Esophagus muscularis mucosa (tissue), 4 donors: ENCODE measurements at regions not wholly inside any gene's neighbourhood (a gene's known extent, or its start where the extent isn't known, plus 50 kb on each side); places are given as distances from the start of the nearest gene placed in this dataset.

Source experiments
- CTCF ChIP-seq, 3 experiments: fragments of 200-600 bp in 2 of 3; fragments of 450-650 bp in 1 of 3; sonication (generic) in 2 of 3; IDR thresholded peaks; one replicate each; pipeline ENCODE4 v1.5.1; 2017 to 2019; ENCODE audit warnings: antibody characterized with exemption in 3 of 3, mild to moderate bottlenecking in 2 of 3, moderate library complexity in 1 of 3
- EP300 ChIP-seq: sonication (generic); formaldehyde crosslinking; IDR thresholded peaks from one replicate; pipeline ENCODE4 v1.6.1; 2017; ENCODE audit warnings: antibody characterized with exemption
- POLR2A ChIP-seq: fragments of 450-650 bp; IDR thresholded peaks from one replicate; pipeline ENCODE4 v1.6.1; 2017; ENCODE audit warnings: antibody characterized with exemption, moderate library complexity, mild to moderate bottlenecking, low read depth
- POLR2AphosphoS5 ChIP-seq, 2 donors: sonication (generic); formaldehyde crosslinking; IDR thresholded peaks; one replicate each; pipeline ENCODE4 v1.6.1; 2017; ENCODE audit warnings: antibody characterized with exemption in 2 of 2

DNA sequence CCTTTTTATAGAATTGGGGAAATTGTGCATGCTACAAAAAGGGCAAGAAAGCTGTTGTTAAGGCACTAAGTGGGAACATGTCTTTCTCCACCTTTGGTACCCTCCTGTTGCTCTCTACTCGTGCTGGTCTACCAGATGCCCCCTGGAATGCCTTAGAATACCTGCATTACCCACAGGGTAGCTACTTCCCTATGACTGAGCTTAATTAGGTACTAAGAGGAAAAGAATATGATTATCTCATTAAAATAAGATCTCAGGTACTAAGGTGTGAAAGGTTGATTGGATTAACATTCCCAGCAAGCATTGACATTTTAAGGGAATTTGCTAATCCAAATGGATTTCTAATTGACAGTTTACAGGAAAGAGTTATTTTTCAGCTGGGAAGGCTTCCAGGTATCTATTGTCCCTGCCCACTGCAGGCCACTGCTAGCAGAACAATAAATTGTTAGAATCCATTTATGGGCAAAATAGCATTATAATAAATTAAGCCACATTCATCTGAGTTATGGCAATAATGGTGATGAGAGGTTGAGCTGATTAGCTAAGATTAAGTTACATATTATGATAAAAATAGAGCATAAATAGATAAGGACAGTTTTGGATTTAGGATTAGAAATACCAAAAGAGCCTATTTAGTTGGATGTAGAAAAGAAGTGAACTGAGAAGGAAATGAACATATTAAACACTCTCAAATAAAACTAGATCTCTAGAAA, 67.8 kb upstream of the GRIP1 start:
- TF ChIP-seq POLR2AphosphoS5 (IDR thresholded peaks at IDR 0.05): no peak
- no peak for TF ChIP-seq CTCF (IDR thresholded peaks at IDR 0.05)
- TF ChIP-seq POLR2A: no peak
- TF ChIP-seq EP300: no peak
